Stomach (tissue), 4 donors: ENCODE measurements at regions not wholly inside any gene's neighbourhood (a gene's known extent, or its start where the extent isn't known, plus 50 kb on each side); places are given as distances from the start of the nearest gene placed in this dataset.

Experiments
- CTCF ChIP-seq, 7 experiments: fragments of 450-650 bp in 4 of 7; fragments of 200-600 bp in 3 of 7; sonication (generic) in 3 of 7; IDR thresholded peaks; one replicate each; pipeline ENCODE4 v1.5.1; 2016 to 2019; ENCODE audit warnings: antibody characterized with exemption in 7 of 7, control low read depth in 2 of 7, mild to moderate bottlenecking in 1 of 7
- EP300 ChIP-seq: sonication (generic); formaldehyde crosslinking; IDR thresholded peaks from one replicate; pipeline ENCODE4 v1.6.1; 2017; ENCODE audit warnings: antibody characterized with exemption
- POLR2A ChIP-seq, 4 donors: fragments of 450-650 bp; IDR thresholded peaks; one replicate each; pipeline ENCODE4 v1.6.1; 2016; ENCODE audit warnings: antibody characterized with exemption in 4 of 4, control low read depth in 2 of 4, mild to moderate bottlenecking in 1 of 4, moderate library complexity in 1 of 4
- POLR2AphosphoS5 ChIP-seq, 3 donors: sonication (generic); formaldehyde crosslinking; IDR thresholded peaks; one replicate each; pipeline ENCODE4 v1.6.1; 2016; ENCODE audit warnings: antibody characterized with exemption in 3 of 3

- TF ChIP-seq CTCF (IDR thresholded peaks at IDR 0.05) = no peak
- TF ChIP-seq POLR2AphosphoS5 (IDR thresholded peaks at IDR 0.05) = no peak
- TF ChIP-seq POLR2A (IDR thresholded peaks at IDR 0.05) = no peak
- TF ChIP-seq EP300 = no peak
Observed at GRCh38 chr16:73143002-73143401, 95.1 kb upstream of the ZFHX3 start.
